ENCODE measurements at regions not wholly inside any gene's neighbourhood (a gene's known extent, or its start where the extent isn't known, plus 50 kb on each side); places are given as distances from the start of the nearest gene placed in this dataset.
"Not testable (repeated sequence)": the region's sequence is repeated elsewhere in the genome, so short reads cannot be mapped to it uniquely, and the experiment has no call there.

- DNase-seq (ENCODE audit: low read depth), result peak; percentile 74
Observed at GRCh38 chr10:6737080-6737641, 157.1 kb upstream of the PRKCQ start.

DNA sequence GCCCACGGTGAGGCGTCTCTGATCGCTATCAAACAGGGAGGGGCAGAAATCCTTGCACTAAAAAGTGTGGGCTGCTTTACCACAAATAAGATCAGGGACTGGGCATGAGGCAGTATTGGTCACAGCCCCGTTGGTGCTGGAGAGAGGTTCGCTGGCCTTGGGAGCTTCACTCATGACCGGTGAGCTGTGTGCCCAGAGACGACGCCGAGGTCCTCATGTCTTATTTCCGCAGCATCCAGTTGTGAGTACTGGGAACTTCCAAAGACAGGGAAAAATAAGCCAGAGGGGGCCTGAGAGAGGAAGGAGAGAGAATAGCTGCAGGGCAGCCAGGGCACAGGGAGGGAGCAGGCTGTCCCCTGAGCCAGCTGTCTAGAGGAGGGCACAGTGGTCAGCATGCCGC lies 154.2 kb upstream of the PRKCQ start:
- no peak for DNase-seq (ENCODE audit: low read depth)

DNA sequence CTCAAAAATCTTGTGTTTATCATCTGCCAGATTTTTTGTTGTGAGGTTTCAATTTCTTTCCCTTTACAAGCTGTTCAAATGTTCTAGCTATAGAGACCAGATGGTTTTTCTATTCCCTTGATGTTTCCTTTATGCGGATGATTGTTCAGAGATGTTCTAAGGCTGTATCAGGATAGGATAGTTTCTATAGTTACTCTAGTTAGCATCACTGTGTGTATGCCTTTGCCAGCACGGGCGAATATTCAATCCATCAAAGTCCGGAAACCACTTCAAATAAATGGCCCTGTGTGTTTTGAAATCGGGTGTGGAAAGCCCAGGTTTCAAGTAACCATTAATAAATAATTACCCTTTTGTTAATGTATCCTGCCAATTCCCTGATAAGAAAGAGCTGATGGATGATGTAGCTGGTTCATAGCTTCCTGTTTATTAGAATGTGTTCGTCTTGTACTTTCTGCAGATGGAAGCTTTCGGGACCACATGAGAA lies 149.8 kb upstream of the PRKCQ start:
- no peak for DNase-seq (ENCODE audit: low read depth)

DNA sequence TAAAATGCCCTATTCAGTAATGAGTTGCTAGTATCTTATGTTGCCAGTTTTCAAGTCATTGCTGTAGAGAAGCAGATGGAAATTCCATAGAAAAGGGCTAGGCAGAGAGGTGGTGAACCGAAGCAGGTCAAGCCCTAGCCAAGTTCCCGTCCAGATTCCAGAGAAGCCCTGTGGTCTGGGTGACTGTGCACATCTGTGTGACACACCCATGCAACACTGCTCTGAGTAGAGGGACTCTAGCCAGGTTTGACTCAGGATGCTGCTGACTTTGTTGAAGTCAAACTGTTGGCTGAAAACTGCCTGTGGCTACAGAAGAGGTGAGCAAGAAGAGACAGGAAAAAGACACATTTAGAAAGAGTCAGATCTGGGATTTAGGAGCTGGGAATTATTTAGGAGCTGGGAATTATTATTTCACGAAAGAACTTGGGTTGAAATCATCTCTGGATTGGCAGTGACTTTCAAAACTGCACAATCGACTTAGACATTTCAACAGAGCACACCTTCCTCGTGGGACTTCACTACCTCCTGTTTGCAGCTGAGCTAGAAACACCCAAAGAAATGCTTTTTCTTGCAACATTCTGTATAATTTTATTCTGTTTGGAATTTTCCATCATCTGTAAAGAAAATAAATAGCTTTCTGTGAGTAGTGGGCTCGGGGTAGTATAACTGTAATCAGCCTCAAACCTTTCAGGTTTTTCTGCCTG lies 149.1 kb upstream of the PRKCQ start:
- DNase-seq (ENCODE audit: low read depth), result peak; percentile 74

- DNase-seq (ENCODE audit: low read depth), result no peak
Observed at GRCh38 chr10:6726924-6727323, 146.8 kb upstream of the PRKCQ start.

DNA sequence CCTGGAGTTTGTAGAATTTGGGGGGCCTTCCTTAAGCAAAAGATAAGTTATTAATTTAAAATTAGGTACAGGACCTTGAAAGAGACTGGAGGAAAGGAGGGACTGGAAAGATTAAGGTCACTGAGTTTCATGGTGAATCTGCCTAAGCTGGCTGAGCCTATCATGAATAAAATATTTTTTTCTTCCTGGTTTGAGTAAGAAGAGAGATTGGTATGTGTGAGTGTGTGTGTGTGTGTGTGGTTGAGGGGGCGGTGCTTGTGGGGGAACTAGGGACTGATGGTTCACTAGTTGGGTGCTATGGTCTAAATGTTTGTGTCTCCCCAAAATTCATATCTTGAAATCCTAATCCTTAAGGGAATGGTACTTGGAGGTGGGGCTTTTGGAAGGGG lies 142.5 kb upstream of the PRKCQ start:
- DNase-seq (ENCODE audit: low read depth), result peak; percentile 53

DNA sequence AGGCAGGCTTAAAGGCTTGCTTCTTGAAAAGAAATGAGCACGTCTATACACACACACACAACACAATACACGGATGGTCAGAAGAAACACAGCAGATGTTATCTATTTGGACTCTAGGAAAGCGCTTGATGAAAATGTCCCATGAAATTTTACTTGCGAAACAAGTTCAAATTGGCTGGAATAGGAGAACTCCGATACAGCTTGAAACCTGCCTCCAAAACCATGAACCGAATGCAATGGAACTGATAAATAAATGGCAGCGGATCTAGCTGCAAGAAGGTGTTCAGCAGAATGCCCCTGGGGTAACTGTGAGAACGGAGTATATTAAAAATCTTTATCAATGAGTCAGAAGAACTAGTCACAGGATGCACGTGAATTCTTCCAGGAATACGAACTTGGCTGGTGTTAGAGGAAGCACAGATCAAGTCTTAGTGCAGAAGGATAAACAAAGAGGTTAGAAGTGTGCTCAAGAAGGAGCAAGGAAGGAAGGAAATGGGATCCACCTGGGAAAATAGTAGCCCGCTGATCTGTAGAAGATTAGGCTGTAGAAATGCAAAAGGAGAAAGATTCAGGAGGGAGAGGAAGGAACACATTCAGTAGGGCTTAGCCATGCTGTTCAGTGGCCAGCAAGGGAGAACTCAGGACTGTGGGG lies 142.0 kb upstream of the PRKCQ start:
- DNase-seq (ENCODE audit: low read depth), result peak; percentile 93

GRCh38 chr10:6721480-6721879 lies 141.4 kb upstream of the PRKCQ start:
- peak; percentile 90 for DNase-seq (ENCODE audit: low read depth)

GRCh38 chr10:6719561-6719960 lies 139.5 kb upstream of the PRKCQ start:
- DNase-seq (ENCODE audit: low read depth), result no peak

DNA sequence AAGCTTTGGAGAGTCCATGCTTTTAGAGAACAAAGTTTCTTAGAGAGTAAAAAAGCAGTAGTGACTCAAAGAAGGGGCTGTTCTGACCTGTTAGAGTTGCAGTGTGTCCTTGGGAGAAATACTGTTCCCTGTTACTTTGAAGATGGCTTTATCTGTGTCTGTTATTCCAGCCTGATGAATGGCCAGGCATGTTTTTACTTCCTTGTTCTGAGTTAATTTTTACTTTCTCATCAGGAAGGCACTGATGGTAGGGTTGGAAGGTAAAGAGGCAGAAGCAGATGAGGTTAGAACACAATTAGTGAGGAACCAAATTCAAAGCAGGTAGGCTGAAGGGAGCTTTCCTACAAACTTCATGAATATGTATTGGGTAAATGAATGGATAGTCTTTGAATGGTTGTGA lies 138.5 kb upstream of the PRKCQ start:
- no peak for DNase-seq (ENCODE audit: low read depth)

GRCh38 chr10:6716516-6716915 lies 136.4 kb upstream of the PRKCQ start:
- peak; percentile 24 for DNase-seq (ENCODE audit: low read depth)

DNA sequence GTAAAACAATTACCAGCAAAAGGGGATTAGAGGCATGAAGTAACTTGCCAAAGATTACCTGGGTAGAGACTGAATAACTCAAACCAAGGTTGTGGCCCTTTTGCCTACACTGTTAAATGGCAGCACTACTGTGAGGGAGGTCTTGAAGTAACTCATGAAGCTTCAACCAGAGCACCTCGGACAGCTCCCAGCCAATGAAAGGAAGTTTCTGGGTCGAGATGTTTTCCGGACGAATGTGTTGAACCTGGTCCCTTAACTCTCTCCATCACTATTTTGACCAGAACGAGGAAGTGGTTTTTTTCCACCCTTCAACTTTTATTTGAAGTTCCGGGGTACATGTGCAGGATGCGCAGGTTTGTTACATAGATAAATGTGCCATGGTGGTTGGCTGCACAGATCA lies 133.6 kb upstream of the PRKCQ start:
- DNase-seq (ENCODE audit: low read depth), result no peak

- no peak for DNase-seq (ENCODE audit: low read depth)
Observed at GRCh38 chr10:6713120-6713519, 133.0 kb upstream of the PRKCQ start.

DNA sequence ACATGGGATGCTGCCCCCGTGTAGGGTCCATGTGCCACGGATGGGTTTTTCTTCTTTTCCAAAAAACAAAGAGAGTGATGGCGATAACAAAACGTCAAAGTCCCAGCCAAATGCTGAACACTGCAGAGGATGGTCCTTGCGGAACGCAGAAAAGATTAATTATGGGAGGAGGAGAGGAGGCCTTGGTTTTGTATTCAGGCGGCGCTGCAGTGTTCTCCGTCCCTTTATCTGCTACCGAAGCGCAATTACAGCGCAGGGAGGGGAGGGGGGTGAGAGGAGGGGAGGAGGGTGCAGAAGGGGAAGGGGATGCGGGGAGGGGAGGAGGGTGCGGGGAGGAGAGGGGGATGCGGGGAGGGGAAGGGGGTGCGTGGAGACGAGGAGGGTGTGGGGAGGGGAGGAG lies 131.8 kb upstream of the PRKCQ start:
- DNase-seq (ENCODE audit: low read depth), result no peak

DNA sequence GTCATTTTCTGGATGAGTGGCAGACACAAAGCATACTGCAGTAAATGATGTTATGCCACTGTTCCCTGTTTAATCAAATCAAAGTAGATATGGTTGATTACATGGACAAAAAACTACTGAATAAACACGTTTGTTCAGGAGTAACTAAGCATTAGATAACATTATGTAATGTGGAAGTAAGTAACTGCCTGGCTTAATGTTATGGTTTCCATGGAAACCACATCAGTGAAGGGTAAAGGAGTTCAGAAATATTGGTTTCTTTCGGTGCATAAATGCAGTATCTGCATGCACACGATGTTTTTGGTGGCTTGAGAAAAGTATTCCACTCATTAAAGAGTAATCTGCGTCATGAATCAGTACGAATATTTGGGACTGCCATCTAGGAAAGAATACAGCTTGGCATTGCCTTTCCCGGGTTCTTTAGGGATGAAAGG lies 131.3 kb upstream of the PRKCQ start:
- no peak for DNase-seq (ENCODE audit: low read depth)

GRCh38 chr10:6707352-6707751 lies 127.3 kb upstream of the PRKCQ start:
- no peak for DNase-seq (ENCODE audit: low read depth)

DNA sequence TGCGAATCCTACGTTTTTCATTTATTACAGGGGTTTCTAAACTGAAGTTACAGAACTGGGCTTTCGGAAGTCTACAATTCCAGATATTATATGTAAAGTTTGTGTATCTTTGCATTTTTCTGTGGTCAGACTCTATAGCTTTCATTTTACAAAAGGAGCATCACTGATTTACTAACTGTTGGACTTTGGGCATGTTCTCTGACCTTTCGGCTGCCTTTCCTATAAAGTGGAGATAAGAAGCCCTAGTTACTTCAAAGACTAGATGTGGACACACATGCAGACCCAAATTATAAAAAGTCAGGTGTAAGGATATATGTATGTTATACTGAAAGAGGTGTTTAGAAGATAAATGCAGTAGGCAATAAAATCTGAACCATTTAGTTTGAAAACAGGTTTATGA lies 126.6 kb upstream of the PRKCQ start:
- DNase-seq (ENCODE audit: low read depth), result no peak

DNA sequence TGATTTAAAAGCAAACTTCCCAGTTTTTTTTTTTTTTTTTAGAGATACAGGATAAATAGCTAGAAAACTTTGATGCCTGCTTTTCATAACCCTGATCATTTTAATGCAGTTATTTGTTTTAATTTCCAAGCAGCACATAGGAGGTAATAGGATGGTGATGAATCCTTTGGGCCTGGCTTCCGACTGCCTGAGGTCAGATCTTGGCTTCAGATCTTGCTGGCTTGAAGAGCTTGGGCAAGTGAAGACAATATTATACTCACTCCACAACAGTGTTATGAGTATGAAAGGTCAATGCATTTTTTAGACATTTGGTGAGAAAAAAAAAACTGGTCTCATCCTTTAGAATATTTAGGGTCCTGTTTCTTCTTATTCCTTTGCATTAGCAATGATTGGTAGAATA lies 124.8 kb upstream of the PRKCQ start:
- DNase-seq (ENCODE audit: low read depth), result no peak

DNA sequence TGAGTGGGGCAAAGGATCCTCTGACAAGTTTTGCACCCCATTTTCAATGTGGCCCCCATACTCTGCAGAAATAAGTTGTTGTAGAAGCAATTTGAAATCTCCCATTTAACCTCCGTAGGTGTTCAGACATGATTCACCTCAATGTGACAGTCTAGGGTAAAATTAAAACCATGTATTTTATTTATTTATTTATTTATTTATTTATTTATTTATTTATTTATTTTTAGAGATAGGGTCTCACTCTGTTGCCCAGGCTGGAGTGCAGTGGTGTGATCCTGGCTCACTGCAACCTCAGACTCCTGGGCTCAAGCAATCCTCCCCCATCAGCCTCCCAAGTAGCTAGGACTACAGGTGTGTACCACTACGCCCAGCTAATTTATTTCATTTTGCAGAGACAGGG lies 122.8 kb upstream of the PRKCQ start:
- DNase-seq (ENCODE audit: low read depth), result not testable (repeated sequence)

DNA sequence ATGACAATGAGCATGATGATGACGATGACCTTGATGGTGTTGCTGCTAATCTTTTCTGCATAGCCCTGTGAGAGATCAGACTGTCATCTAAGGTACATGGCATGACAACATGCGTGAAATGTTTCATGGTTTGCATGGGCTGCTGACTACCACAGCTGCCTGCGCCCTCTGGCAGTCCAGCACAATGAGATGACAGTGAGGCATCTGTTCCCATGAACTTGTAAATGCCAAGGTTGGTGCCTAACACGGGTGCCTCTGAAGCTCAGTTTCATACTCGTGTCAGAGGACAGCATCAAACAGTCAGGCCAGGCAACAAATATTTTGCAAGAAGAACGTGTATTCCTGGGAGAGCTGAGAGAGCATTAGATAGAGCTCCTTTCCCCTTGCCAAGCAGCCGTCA lies 122.0 kb upstream of the PRKCQ start:
- no peak for DNase-seq (ENCODE audit: low read depth)

DNA sequence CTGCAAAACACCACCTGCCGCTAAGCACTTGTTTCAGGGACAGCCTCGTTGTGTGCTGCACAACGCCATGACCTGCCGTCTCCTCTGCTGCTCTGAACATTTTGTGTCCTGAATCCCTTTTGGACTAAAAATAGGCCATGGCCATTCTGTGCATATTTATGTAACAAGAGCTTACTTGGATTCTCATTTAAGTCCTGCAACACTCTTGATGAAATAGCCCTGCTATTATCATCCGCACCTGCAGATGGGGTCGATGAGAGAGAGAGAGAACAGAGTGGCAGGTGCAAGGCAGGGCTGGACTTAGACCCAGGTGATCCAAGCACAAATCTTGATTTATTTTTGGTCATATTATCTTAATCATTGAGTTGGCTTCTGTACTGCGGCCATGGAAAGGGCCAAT lies 121.2 kb upstream of the PRKCQ start:
- no peak for DNase-seq (ENCODE audit: low read depth)

DNA sequence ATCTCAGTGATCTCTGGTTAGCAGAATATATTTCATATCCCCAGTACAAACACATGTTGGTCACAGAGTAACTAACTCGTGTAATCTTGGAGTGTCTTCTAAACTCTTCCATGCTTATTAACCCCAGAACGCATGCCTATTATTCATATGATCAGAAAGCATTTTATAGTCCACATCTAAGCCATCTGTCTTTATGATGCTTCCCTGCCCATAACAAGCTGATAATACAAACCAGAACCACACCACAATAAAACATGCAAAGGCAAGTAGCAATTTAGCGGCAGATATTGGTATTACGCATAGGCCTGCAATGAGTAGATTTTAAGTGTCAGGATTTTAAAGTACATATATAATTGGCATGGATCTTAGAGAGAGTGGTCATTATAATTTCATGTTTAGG lies 120.0 kb upstream of the PRKCQ start:
- DNase-seq (ENCODE audit: low read depth), result no peak

DNA sequence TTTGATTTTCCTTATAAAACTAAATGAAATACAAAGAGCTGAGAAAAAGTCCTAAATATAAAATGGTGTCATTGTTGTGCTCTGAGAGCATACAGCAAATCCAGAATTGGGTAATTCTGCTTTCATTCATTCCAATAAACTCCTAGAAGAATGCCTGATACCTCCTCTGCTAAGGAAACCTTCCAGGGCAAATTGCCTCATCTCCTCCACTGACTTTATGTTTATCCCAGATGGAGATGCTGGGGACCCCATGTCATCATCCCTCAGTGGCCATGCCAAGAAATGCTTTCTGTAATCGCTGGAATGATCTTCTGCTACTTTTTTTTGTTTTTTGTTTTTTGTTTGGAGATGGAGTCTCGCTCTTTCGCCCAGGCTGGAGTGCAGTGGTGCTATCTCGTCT lies 119.3 kb upstream of the PRKCQ start:
- no peak for DNase-seq (ENCODE audit: low read depth)

Data from M059J (cell line).